ENCODE measurements at regions not wholly inside any gene's neighbourhood (a gene's known extent, or its start where the extent isn't known, plus 50 kb on each side); places are given as distances from the start of the nearest gene placed in this dataset.

- TF ChIP-seq ZNF384 (IDR thresholded peaks at IDR 0.05), result no peak
- TF ChIP-seq L3MBTL2 (conservative IDR thresholded peaks at IDR 0.05), result no peak
- TF ChIP-seq PKNOX1 (IDR thresholded peaks at IDR 0.05), result no peak
- no peak for TF ChIP-seq CTBP1 (IDR thresholded peaks at IDR 0.05; ENCODE audit: borderline replicate concordance)
- no peak for TF ChIP-seq LEF1 (IDR thresholded peaks at IDR 0.05; ENCODE audit: borderline replicate concordance)
Measured at GRCh38 chr5:101062902-101063301, 159.8 kb upstream of the ST8SIA4 start.

Data from HEK293T (cell line).